CD4-positive, alpha-beta T cell treated with Interleukin-6 for 4 hours (primary cell): ENCODE measurements at regions not wholly inside any gene's neighbourhood (a gene's known extent, or its start where the extent isn't known, plus 50 kb on each side); places are given as distances from the start of the nearest gene placed in this dataset.
A peak's percentile ranks its signal among the peaks of the same experiment; 100 is the strongest.

Experiments
- DNase-seq: peaks from one replicate; pipeline ENCODE4 v3.0.0-alpha.2; 2020; ENCODE audit warnings: mixed read lengths

DNA sequence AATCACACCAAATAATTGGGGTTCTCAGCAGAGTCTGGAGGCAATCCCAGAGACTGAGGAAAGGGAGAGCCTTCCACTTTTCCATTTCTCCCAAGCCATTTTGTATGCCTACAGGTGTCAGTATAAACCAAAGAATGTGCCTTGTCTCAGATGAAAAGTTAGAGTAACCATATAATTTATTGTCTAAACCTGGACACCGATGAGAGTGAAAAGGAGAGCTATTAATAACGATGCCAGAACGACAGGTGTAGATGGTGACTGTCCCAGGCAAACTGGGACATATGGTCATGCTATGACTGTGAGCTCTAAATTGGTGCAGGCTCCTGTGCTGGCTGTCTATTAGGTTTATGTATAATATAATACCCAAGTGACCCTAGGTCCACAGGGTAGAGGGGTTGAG, 219.6 kb downstream of the ARHGAP12 start:
- DNase-seq: no peak

DNA sequence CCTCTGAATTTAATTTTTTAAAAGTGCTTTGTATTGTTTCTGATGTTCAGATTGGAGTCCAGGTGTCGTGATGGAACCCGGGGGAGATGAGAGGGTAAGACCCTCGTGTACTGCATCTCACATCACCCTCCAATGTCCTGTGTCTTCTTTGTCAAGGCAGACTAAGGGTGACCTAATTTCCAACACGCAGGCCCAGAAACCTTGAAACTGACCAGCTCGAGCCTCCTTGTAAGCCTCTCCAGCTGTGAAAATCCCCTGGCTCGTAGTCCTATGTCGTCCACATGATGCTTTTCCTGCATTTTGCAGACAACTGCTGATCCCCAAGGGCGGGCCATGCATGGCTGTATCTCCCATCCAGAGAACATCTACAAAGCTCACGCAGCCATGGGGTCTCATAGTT, 220.2 kb downstream of the ARHGAP12 start:
- DNase-seq: no peak

DNA sequence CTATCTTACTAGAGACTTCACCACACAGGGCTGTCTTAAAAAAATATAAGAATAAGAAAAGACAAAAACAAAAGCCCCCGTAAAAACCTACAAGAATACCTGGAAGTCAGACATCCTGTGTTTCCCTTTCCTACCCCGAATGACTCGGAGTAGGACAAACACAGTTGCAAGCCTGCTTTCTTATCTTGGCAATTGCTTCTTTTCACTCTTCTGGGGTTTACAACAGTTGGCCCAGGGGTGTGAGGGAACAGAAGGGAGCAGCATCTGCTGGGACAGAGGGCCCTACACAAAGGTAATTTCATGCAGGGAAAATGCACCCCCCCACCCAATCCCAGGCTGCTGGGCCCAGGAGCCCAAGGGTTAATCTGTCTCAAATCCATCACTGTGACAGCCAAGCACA, 220.6 kb downstream of the ARHGAP12 start:
- no peak for DNase-seq

DNA sequence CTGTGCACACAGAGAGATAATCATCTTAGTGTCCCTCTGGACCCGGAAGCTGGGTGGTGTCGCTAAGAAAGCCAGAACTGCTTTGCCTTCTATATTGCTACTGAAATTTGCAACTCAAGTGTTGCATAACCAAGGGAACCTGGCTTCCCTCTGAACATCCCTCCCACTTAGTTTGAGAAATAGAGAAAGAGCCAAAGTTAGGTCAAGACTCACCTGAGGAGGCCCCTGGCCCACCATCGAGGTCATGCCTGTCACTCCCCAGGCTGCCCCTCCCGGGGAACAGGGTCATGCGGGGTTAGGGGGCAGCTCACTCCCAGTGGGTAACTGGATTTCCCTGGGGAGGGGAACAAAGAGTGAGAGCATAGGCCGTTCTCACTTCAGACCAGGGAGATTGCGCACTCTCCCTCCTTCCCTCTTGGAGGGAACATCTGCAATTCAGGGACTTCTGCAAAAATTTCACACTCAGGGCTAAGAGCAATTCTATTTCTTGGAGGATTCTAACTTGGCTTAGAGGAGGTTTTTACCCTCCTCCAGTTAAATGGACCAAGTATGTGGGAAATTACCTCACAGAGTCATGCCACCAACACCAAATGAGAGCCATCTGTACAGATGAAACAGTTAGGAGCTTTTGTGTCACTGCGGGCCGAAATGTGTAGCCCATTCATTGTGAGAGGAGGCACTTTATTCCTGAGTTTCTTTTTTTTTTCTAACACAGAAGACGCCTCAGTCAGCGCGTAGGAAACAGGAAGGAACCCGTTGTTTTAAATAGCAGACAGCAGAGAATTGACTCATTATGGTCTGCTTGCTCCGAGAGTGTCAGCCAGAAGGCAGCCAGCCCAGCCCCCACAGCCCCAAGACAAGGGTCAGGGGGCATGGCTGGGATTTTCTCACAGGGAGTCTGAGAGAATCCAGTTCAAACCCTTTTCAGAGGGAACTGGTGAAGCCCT, 221.3 kb downstream of the ARHGAP12 start:
- DNase-seq: peak; percentile 47

DNA sequence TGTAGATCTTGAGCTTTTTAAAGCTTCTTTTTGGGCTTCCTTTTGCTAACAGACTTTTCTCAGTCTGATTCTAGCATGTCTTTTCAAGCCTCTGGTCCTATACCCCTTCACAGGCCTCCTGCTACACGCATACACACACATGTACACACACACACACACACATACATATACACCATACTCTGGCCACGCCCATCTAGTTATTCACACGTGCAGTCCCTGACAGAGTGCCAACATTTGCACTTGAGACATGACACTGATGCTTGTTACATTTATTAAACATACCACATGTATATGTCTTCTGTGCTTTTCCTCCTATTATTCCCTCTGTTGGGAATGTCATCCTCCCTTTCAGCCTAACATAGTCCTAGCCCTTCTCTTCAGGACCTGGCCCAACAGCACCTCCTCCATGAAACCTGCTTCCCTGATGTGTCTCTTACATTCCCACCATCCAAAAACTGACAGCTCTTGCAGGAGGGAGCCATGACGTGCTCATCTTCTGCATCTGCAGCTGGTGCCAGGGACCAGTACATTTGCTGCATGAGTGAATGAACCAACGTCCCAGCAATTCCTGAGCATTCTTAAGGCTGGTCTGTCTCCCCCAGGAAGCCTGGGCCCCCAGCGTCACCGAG, 222.1 kb downstream of the ARHGAP12 start:
- DNase-seq: no peak

DNA sequence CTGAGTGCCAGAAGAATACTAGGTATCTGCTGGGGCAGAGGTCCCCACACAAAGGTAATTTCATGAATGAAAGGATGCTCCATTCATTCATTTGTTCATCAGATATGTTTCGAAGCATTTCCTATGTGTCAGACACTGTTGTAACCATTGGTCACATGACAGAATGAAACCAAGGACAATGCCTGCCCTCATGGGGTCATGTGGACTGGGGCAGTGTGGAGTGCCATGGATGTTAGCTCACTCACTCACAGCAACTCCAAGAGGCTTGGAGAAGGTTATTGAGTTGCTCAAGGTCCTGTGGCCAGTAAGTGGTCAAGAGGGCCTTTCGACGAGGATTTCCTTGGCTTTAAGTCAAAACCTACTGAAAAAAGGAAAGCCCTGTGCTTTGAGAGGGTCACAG, 223.5 kb downstream of the ARHGAP12 start:
- no peak for DNase-seq

DNA sequence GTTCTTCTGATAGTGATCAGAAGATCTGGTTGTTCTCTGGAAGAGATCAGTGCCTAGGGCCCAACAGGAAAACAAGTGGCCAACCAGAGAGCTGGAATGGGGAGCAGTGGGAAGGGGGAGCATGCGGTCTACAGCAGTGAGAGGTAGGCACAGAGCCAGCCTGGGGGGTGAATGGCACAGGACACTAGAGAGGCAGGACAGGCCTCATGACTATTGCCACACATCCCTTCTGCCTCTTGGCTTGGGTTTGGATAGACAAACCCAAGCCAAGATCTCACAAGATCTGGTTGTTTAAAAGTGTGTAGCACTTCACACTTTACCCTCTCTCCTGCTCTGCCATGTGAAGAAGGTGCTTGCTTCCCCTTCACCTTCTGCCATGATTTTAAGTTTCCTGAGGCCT, 224.4 kb downstream of the ARHGAP12 start:
- DNase-seq: no peak

DNA sequence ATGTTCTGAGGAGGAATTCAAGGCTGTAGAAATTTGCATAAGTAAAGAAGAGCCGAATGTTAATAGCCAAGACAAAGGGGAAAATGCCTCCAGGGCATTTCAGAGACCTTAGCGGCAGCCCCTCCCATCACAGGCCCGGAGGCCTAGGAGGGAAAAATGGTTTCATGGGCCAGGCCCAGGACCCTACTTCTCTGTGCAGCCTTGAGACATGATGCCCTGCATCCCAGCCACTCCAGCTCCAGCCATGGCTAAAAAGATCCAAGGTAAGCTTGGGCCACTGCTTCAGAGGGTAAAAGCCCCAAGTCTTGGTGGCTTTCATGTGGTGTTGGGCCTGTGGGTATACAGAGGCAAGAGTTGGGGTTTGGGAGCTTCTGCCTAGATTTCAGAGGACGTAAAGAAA, 225.7 kb downstream of the ARHGAP12 start:
- no peak for DNase-seq

DNA sequence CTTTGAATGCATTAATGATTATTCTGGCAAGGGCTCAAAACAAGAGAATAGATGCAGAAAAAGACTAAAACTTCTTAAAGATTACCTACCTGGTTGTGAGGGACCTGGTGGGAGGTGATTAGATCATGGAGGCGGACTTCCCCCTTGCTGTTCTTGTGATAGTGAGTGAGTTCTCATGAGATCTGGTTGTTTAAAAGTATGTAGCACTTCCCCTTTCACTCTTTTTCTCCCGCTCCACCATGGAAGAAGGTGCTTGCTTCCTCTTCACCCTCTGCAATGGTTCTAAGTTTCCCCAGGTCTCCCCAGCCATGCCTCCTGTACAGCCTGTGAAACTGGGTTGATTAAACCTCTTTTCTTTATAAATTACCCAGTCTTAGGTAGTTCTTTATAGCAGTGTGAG, 226.6 kb downstream of the ARHGAP12 start:
- no peak for DNase-seq

DNA sequence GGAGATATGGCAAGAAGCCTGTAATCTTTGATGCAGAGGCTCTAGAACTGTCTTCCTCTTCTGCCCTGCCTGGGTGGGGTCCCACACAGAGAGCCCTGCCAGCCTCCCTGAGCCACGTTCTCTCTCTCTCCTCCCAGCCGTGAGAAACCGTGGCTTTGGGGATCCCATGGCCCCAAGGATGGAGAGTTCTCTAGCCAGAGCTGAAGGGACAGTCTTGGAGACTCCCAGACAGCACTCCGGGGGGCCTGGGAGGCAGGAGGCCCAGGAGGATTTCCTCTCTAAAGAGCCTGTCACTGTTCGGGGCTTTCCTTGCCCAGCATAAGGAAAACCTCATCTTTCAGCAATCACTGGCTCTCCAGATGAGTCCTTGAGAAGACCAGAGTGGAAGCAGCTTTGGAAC, 227.1 kb downstream of the ARHGAP12 start:
- DNase-seq: no peak

DNA sequence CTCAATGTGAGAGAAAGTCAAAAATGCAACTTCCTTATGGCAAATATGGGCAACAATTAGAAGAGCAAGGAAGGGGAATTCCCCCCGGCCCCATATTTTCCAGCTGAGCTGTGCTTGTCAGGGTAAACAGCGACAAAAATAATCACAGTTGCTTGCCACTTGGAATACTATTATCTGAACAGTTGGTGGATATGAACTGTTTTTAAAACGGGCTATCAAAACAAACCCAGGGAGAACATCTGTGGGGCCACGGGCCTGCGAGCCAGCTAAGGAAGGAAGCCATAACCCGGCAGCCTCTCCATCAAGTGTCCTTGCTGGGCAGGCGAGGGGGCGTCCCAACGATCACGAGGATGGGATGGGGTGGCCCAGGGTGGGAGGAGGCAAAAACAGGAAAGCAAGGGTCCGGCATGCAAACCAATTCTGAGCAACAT, 228.4 kb downstream of the ARHGAP12 start:
- no peak for DNase-seq

DNA sequence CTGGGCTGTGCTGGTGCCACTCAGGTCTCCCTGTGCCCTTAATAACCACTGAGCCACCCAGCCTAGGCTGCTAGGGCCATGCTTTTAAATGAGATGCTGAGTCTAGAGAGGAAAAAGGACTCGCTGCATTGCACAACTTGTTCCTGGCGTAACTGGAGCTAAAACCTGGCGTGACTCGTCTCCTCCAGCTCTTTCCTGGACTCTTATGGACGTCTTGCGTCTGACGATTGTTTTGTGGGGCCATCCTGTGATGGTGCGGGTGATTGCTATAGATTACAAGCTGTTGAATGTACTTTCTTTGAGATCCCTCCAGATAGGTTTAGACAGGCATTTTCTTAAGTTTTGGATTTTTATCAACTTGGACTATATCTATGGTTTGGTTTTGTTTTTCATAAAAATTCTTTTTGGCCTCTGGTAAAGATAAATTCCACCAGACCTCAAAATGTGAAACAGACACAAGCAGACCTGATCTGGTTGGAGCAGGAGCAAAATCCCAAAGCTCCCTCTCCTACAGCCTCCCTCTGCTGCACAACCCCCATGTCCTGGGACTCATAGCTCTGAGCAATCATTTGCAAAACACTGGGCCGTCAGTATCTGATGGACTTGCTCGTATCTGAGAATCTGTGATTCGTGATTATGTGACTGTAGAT, 230.3 kb downstream of the ARHGAP12 start:
- DNase-seq: no peak

DNA sequence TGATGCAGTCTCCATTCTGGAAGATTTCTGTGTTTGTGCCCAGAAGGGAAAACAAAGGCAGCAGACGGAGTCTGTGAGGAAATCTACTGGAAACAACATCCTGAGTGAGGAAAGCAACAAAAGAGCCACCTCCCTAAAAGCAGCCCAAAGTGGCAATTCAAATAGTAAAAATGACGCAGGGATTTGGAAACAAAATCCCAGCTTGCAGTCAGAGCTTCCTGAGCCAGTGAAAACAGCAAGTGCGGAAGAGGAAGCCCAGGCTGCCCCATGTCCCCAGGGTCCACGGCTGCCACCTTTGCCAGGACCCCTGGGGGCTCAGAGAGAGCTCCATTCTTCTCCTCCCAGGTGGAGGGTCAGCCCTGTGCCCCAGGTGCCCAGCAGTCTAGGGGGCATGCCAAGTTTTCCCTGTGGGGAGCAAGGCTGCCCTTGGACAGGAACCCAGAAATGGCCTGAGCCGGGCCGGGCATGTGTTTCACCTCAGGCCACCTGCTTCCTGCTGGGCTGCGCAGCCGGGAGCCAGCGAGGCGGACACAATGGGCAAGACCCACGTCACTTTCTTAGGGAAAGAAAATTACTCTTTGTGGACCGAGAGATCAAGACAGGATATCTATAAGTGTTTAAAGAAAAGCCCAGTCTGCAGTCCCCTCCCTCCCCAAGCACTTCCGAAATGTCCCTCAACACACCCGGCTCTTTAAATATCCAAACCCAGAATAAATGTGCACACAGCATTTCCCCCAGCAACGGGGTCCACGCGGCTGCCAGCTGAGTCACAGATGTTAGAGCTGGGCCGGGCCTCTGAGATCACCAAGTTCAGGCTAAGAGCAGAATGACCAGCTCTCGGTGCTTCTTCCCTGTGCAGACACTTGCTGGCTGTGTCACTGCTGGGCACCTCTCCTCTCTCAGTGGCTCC, 231.1 kb downstream of the ARHGAP12 start:
- no peak for DNase-seq

DNA sequence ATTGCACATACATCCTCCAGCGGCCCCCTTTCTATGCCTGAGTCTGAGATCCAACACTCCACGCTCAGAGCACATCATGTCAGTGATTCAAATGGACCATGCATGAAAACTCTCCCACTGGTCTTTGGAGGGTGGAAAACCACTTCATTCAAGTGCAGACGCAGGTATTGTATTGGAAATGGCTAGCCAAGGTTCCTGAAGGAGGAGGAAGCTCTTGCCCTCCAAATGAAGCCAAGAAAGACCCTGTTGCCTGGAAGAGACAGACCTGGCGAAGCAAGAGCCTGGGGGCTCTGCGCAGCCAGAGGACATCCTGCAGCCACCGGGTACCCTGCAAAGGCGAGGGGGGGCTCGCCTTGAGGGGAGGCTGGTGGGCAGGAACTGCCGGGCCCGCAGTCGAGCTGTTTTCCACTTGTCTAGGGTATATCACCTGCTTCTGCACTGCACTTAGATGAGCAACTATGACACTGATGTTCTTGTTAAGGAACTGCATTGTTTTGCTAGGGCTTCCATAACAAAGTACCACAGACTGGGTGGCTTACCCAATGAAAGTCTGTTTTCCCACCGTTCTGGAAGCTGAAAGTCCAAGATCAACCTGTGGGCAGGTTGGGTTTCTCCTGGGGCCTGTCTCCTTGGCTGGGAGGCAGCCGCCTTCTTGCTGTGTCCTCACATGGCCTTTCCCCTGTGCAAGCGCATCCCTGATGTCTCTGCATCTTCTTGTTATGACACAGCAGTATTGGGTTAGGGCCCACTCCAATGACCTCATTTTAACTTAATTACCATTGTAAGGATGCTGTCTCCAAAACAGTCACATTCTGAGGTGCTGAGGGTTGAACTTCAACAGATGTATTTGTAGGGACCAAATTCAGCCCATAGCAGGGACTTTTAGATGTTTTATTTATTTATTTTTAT, 233.4 kb downstream of the ARHGAP12 start:
- no peak for DNase-seq

DNA sequence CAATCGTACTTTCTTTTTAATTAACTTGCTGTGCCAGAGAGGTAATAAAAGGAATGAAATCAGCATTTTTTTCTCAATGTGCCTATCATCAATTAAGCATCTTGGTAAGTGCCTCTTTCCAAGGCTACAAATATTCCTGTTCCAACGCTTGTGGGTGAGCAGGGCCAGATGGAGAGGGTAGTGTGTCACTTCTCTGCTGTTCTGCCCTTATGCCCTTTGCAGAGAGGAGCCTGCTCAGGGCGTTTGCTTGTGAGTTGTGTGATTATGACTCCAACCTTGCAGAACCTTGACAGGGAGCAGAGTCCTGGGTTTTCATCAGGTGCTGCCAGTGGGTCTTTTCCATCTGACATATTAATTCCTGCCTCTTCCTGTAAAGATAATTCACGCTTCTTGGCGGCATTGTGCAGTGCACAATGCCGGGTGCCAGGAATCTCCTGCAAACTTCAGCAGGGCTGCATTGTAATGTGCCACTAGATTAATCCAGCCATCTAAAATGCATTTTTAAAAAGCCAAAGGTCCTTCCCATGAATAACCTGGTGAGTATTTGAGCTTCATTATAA, 234.4 kb downstream of the ARHGAP12 start:
- DNase-seq: no peak

DNA sequence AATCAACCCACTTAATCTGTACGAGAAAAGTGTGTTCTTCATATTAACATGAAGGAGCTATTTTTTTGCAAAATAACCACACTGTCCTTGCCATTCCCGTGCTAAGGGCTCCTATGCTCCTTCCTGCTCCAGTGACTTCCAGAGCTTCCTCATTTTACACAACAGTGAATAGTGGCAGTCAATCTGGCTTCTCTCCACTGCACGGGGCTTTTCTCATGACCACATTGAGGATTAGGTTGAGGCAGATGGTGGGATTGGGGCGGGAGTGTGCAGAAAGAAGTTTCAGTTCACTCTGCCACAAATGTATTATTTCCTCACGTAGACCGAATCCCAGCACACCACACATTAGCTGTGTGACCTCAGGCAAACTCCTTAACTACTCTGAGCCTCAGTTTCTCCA, 235.1 kb downstream of the ARHGAP12 start:
- no peak for DNase-seq

DNA sequence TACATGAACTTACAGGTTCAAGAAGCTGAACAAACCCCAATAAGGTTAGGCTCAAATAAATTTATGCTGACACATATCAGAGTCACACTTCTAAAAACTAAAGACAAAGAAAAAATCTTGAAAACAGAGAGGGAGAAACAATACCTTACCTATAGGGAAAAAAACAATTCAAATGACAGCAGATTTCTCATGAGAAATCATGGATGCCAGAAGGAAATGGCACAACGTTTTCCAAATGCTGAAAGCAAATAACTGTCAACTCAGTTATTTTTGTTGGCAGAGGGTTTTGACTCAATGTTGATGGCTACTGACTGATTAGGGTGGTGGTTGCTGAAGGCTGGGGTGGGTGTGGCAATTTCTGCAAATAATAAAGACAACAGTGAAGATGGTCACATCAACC, 239.4 kb downstream of the ARHGAP12 start:
- no peak for DNase-seq

DNA sequence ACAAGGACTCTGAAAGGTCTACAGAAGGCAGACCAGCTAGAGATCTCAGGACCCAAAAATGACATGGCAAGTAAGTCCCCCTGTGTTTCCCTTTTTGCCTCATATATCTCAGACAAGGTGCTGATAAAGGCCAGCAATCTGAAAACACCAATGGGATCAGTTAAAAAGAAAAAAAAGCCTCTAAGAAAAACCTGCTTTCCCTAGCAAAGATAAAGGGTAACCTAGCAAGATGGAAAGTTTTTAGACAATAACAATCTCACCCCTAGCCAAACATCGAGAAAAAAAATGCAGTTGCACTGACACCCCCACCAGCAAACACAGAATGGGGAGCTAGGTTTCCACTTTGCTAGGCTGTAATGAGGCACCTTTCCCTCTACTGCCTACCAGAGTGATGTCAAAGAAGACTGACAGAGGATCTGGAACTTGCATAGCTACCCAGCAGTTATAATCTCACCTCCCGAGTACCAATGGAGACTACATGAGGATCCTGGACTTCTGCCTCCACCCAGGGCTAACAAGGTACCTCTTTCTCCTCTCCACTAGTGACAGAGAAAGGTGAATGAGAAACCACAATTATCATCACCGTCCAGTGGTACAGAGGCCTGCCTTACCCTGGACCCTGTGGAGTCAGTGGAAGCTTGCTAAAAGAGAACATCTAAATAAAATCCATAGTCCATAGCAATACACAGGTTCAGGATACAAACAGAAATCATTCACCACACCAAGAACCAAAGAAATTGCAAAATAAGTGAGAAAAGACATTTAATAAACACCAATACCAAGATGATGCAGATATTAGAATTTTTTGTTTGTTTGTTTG, 240.8 kb downstream of the ARHGAP12 start:
- no peak for DNase-seq

DNA sequence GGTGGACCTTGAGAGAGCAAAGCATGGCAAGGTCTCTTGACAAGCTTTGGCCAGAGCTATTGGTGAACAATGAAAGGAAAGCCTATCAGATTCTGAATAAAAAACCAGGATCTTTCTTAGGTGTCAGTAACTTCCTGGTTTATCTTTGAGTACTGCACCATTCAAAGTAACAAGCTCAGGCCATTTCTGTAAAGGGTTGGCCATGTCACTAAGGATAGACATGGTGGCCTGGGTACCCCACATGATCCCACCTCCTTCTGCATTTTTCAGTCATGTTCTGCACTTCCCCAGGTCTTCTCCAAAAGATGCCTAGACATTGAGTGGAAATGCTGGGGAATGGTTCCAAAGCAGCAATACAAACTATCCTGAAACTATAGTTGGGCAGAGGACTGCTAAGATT, 242.0 kb downstream of the ARHGAP12 start:
- no peak for DNase-seq

DNA sequence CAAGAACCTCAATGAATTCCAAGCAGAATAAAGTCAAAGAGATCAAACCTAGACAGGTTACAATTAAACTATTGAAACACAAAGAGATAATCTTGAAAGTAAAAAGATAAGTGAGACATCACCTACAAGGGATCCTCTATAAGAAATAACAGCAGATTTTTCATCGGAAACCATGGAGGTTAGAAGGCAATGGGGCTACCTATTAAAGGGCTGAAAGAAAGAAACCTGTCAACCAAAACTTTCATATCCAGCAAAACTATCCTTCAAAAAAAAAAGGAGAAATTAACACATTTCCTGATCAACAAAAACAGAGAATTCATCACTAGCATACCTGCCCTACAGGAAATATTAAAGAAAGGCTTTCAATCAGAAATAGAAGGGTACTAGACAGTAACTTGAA, 244.9 kb downstream of the ARHGAP12 start:
- DNase-seq: no peak
